AG10803 (cell line): ENCODE measurements at regions not wholly inside any gene's neighbourhood (a gene's known extent, or its start where the extent isn't known, plus 50 kb on each side); places are given as distances from the start of the nearest gene placed in this dataset.
"Not testable (repeated sequence)": the region's sequence is repeated elsewhere in the genome, so short reads cannot be mapped to it uniquely, and the experiment has no call there.

Experiments used
- DNase-seq: peaks from one replicate; pipeline ENCODE4 v3.0.0; 2010; ENCODE audit warnings: low read depth
- H3K4me3 ChIP-seq: 2 replicates; pipeline ENCODE4 v1.5.1; 2011; ENCODE audit warnings: mild to moderate bottlenecking, low read length, control low read depth
- CTCF ChIP-seq: conservative IDR thresholded peaks from 2 replicates; pipeline ENCODE4 v1.5.1; 2011; ENCODE audit warnings: mild to moderate bottlenecking, low read length, control low read depth, inconsistent platforms

- no peak overlapping the region for H3K4me3 ChIP-seq
- no peak for DNase-seq
- TF ChIP-seq CTCF = no peak
Measured at GRCh38 chr2:20115902-20116301, 64.5 kb upstream of the LAPTM4A start.

- H3K4me3 ChIP-seq = no peak overlapping the region
- TF ChIP-seq CTCF = no peak
- no peak for DNase-seq
Measured at GRCh38 chr2:20115374-20115773, 63.9 kb upstream of the LAPTM4A start.

- no peak for TF ChIP-seq CTCF
Measured at GRCh38 chr2:20113986-20114938, 62.8 kb upstream of the LAPTM4A start.

GRCh38 chr2:20113004-20113796, 61.8 kb upstream of the LAPTM4A start:
- no peak for TF ChIP-seq CTCF
- no peak overlapping the region for H3K4me3 ChIP-seq
- DNase-seq = no peak

More at GRCh38 chr2:20113986-20114938, 62.8 kb upstream of the LAPTM4A start:
- no peak for DNase-seq
- no peak overlapping the region for H3K4me3 ChIP-seq

GRCh38 chr2:20112361-20112760, 60.9 kb upstream of the LAPTM4A start:
- DNase-seq, H3K4me3 ChIP-seq: not testable (repeated sequence)

- no peak for DNase-seq
- H3K4me3 ChIP-seq = no peak overlapping the region
- TF ChIP-seq CTCF = no peak
Measured at GRCh38 chr2:20111311-20112131, 60.1 kb upstream of the LAPTM4A start.

- H3K4me3 ChIP-seq = no peak overlapping the region
- no peak for DNase-seq
- TF ChIP-seq CTCF = no peak
Measured at GRCh38 chr2:20110876-20111275, 59.4 kb upstream of the LAPTM4A start.
